Stomach (tissue), 4 donors: ENCODE measurements at regions not wholly inside any gene's neighbourhood (a gene's known extent, or its start where the extent isn't known, plus 50 kb on each side); places are given as distances from the start of the nearest gene placed in this dataset.

Source experiments
- CTCF ChIP-seq, 7 experiments: fragments of 450-650 bp in 4 of 7; fragments of 200-600 bp in 3 of 7; sonication (generic) in 3 of 7; IDR thresholded peaks; one replicate each; pipeline ENCODE4 v1.5.1; 2016 to 2019; ENCODE audit warnings: antibody characterized with exemption in 7 of 7, control low read depth in 2 of 7, mild to moderate bottlenecking in 1 of 7
- EP300 ChIP-seq: sonication (generic); formaldehyde crosslinking; IDR thresholded peaks from one replicate; pipeline ENCODE4 v1.6.1; 2017; ENCODE audit warnings: antibody characterized with exemption
- POLR2A ChIP-seq, 4 donors: fragments of 450-650 bp; IDR thresholded peaks; one replicate each; pipeline ENCODE4 v1.6.1; 2016; ENCODE audit warnings: antibody characterized with exemption in 4 of 4, control low read depth in 2 of 4, mild to moderate bottlenecking in 1 of 4, moderate library complexity in 1 of 4

DNA sequence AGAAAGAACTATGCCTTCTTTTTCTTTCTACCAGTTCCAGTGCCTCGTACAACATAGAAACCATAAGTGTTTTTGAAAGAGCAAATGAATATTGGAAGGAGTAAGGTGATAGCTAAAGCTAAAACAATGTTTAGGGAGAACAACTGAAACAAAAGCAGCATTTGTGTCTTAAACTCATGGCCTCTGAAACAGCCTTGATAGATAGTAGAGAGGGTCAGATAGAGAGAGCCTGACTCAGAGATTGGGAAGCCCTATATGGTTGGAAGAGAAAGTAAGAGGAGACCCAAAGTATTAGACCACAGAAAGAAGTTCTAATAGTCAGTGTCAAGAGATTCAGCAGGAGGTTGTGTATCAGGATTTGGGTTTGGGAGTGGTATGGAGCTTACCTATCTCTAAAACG lies 79.6 kb upstream of the IFNG-AS1 start:
- TF ChIP-seq POLR2A (IDR thresholded peaks at IDR 0.05) (no peak), CTCF (IDR thresholded peaks at IDR 0.05) (no peak), EP300 (no peak)
